GM12878 (cell line): ENCODE measurements at regions not wholly inside any gene's neighbourhood (a gene's known extent, or its start where the extent isn't known, plus 50 kb on each side); places are given as distances from the start of the nearest gene placed in this dataset.

Experiments used
- ATAC-seq: fragments of 200-7000 bp; cut with Tn5 transposase; 3 replicates; pipeline ENCODE4 v1.9.1; 2020; ENCODE audit warnings: mild to moderate bottlenecking, moderate library complexity
- BruUV-seq: library from RNA; stranded (reverse); fragments of 400-500 nt; replicated peaks from 2 replicates; lab custom pipeline; 2021; lab: Mats Ljungman, UMichigan
- CTCF ChIA-PET: fragments of 300-600 bp; sonication (Branson Sonifier 250); formaldehyde crosslinking; extraction: SDS; loops from one replicate; lab custom pipeline; 2021; ENCODE audit warnings: inconsistent platforms; lab: Yijun Ruan, JAX
- POLR2A ChIA-PET: fragments of 350-600 bp; formaldehyde crosslinking; extraction: SDS; loops from one replicate; lab custom pipeline; 2021; ENCODE audit warnings: inconsistent platforms; lab: Charles Lee
- RAD21 ChIA-PET: fragments of 300-600 bp; sonication (Branson Sonifier 250); formaldehyde crosslinking; loops from one replicate; lab custom pipeline; 2023; ENCODE audit warnings: antibody characterized with exemption; ENCODE audit not compliant: unreplicated experiment; lab: Charles Lee
- SMC1A ChIA-PET: fragments of 300-600 bp; sonication (Branson Sonifier 250); formaldehyde crosslinking; loops from one replicate; lab custom pipeline; 2023; ENCODE audit not compliant: unreplicated experiment, uncharacterized antibody; lab: Charles Lee
- DNase-seq: peaks from one replicate; pipeline ENCODE4 v3.0.0-alpha.2; 2011; ENCODE audit warnings: low read depth, low spot score
- FAIRE-seq: peaks from 3 replicates; lab custom pipeline; 2011; peaks lifted over from hg19 to GRCh38; lab: Jason Lieb, UNC
- H2AFZ ChIP-seq: 2 replicates; pipeline ENCODE4 v1.6.0; 2011; ENCODE audit warnings: low read depth, low read length, control low read depth; ENCODE audit not compliant: control insufficient read depth
- H3K27ac ChIP-seq: 2 replicates; pipeline ENCODE4 v1.5.1; 2011; ENCODE audit warnings: control low read depth; ENCODE audit not compliant: control insufficient read depth, insufficient read depth
- H3K27me3 ChIP-seq, 2 experiments: replicated peaks in 1 of 2; 2 replicates each; pipeline versions ENCODE4 v1.6.0 to v1.6.1; 2011; ENCODE audit warnings: low read length in 1 of 2; ENCODE audit not compliant: control insufficient read depth in 2 of 2, insufficient read depth in 2 of 2
- H3K36me3 ChIP-seq, 2 experiments: 2 replicates each; pipeline ENCODE4 v1.5.1; 2011; ENCODE audit warnings: low read length in 1 of 2; ENCODE audit not compliant: control insufficient read depth in 2 of 2, insufficient read depth in 2 of 2
- H3K4me1 ChIP-seq: 2 replicates; pipeline ENCODE4 v1.6.1; 2011; ENCODE audit warnings: mild to moderate bottlenecking, low read length, moderate library complexity, mixed read lengths; ENCODE audit not compliant: control insufficient read depth, insufficient read depth
- H3K4me2 ChIP-seq: 2 replicates; pipeline ENCODE4 v1.6.0; 2011; ENCODE audit warnings: control low read depth; ENCODE audit not compliant: control insufficient read depth, insufficient read depth
- H3K4me3 ChIP-seq: fragments of 200-600 bp; sonication (generic); 2 replicates; pipeline ENCODE4 v1.5.1; 2016
- H3K79me2 ChIP-seq: 2 replicates; pipeline ENCODE4 v1.6.0; 2011; ENCODE audit warnings: low read length; ENCODE audit not compliant: control insufficient read depth, insufficient read depth
- H3K9ac ChIP-seq: 2 replicates; pipeline ENCODE4 v1.8.0; 2011; ENCODE audit warnings: low read length, control low read depth, mixed read lengths; ENCODE audit not compliant: control insufficient read depth, insufficient read depth
- H3K9me3 ChIP-seq: replicated peaks from 3 replicates; pipeline ENCODE4 v1.5.1; 2011; ENCODE audit warnings: mild to moderate bottlenecking, low read length; ENCODE audit not compliant: control insufficient read depth, insufficient read depth
- H4K20me1 ChIP-seq: 2 replicates; pipeline ENCODE4 v1.6.0; 2011; ENCODE audit not compliant: control insufficient read depth, insufficient read depth
- ATF3 ChIP-seq: IDR thresholded peaks from 2 replicates; pipeline ENCODE4 v1.6.1; 2011; ENCODE audit warnings: low read depth, mild to moderate bottlenecking, low read length, moderate library complexity, borderline replicate concordance; ENCODE audit errors: extremely low read depth
- BACH1 ChIP-seq: fragments of 450-650 bp; IDR thresholded peaks from 2 replicates; pipeline ENCODE4 v1.6.1; 2017; ENCODE audit warnings: mild to moderate bottlenecking, borderline replicate concordance
- ELK1 ChIP-seq: IDR thresholded peaks from 2 replicates; pipeline ENCODE4 v1.6.1; 2012; ENCODE audit warnings: low read depth, low read length, improper control_type of control experiment
- GATAD2B ChIP-seq: fragments of 450-650 bp; conservative IDR thresholded peaks from 2 replicates; pipeline ENCODE4 v1.6.1; 2017; ENCODE audit warnings: low read depth, mild to moderate bottlenecking, moderate library complexity
- HDAC6 ChIP-seq: fragments of 200-600 bp; sonication (generic); IDR thresholded peaks from one replicate; pipeline ENCODE4 v1.8.0; 2017; ENCODE audit warnings: antibody characterized with exemption; ENCODE audit not compliant: unreplicated experiment
- JUND ChIP-seq: IDR thresholded peaks from 2 replicates; pipeline ENCODE4 v1.6.1; 2012; ENCODE audit warnings: low read depth, mild to moderate bottlenecking, low read length, improper control_type of control experiment, moderate library complexity
- MEF2A ChIP-seq: IDR thresholded peaks from 2 replicates; pipeline ENCODE4 v1.6.1; 2011; ENCODE audit warnings: low read depth, mild to moderate bottlenecking, low read length, moderate library complexity; ENCODE audit not compliant: insufficient read depth
- MXI1 ChIP-seq: fragments of 150-350 bp; IDR thresholded peaks from 2 replicates; pipeline ENCODE4 v1.6.1; 2011; ENCODE audit warnings: low read depth, mild to moderate bottlenecking, inconsistent platforms, low read length, improper control_type of control experiment
- POU2F2 ChIP-seq: IDR thresholded peaks from 3 replicates; pipeline ENCODE4 v1.6.1; 2011; ENCODE audit warnings: low read depth, mild to moderate bottlenecking, low read length, borderline replicate concordance
- RELB ChIP-seq: fragments of 450-650 bp; IDR thresholded peaks from 2 replicates; pipeline ENCODE4 v1.6.1; 2017; ENCODE audit warnings: low read depth, mild to moderate bottlenecking, moderate library complexity
- SRF ChIP-seq, 2 experiments: IDR thresholded peaks; 2 replicates each; pipeline ENCODE4 v1.6.1; 2011; ENCODE audit warnings: low read depth in 2 of 2, low read length in 2 of 2, mild to moderate bottlenecking in 1 of 2, moderate library complexity in 1 of 2
- ZBTB11 ChIP-seq: fragments of 450-650 bp; formaldehyde crosslinking; IDR thresholded peaks from 2 replicates; pipeline ENCODE4 v1.5.0; 2022; ENCODE audit warnings: mild to moderate bottlenecking, missing genetic modification characterization
- ZNF687 ChIP-seq: fragments of 450-650 bp; IDR thresholded peaks from 2 replicates; pipeline ENCODE4 v1.6.1; 2017; ENCODE audit warnings: mild to moderate bottlenecking, moderate library complexity
- WGBS: methylation state at CpG from one replicate; pipeline ENCODE4 v1.1.6; 2016; ENCODE audit warnings: low lambda C conversion rate; ENCODE audit not compliant: insufficient replicate concordance, insufficient coverage; ENCODE audit errors: missing lambda C conversion rate; 5-methylcytosine and 5-hydroxymethylcytosine counted together
- in situ Hi-C: fragments of 300-500 bp; cut with MboI; formaldehyde crosslinking; loops from 9 replicates; pipeline ENCODE4 v1.14.3; 2018; ENCODE audit warnings: mixed read lengths
- intact Hi-C: fragments of 100-400 bp; cut with micrococcal nuclease; formaldehyde crosslinking; loops from one replicate; pipeline ENCODE4 v1.14.2; 2022; ENCODE audit not compliant: unreplicated experiment

GRCh38 chr3:87895983-87896382 is 162.8 kb downstream of the CGGBP1 start:
- CTCF ChIA-PET, result no interaction called here
- intact Hi-C loops, result no loop called here
- BruUV-seq, result no TSS peak

More at GRCh38 chr3:87895983-87896382, 162.8 kb downstream of the CGGBP1 start:
- 85% methylated on average over 1 of the region's 1 CpG for WGBS
- Histone ChIP-seq H3K9ac (no peak overlapping the region), H3K4me3 (no peak overlapping the region), H3K79me2 (no peaks in the 10 kb centered on the region), H3K27me3 (no peaks in the 10 kb centered on the region), H4K20me1 (no peaks in the 10 kb centered on the region), H2AFZ (no peak overlapping the region), H3K4me2 (no peak overlapping the region), H3K4me1 (no peaks in the 10 kb centered on the region), H3K9me3 (no peaks in the 10 kb centered on the region), H3K27ac (no peak overlapping the region), H3K36me3 (no peaks in the 10 kb centered on the region)
- DNase-seq (no peak), ATAC-seq (no peak), FAIRE-seq (no peak)
- ChIA-PET SMC1A (no interaction called here), RAD21 (no interaction called here), POLR2A (no interaction called here)
- TF ChIP-seq RELB (no peak), POU2F2 (no peak), JUND (no peak), HDAC6 (no peak), BACH1 (no peak), ZNF687 (no peak), ATF3 (no peak), ELK1 (no peak), MXI1 (no peak), SRF (IDR thresholded peaks at IDR 0.05; ENCODE audit: low read depth in 2 of 2, low read length in 2 of 2) (no peak), ZBTB11 (CRISPR knock-in tag) (no peak), MEF2A (no peak), GATAD2B (no peak)
- in situ Hi-C loops, result no loop called here
